Liver (tissue), 3 donors: ENCODE measurements at regions not wholly inside any gene's neighbourhood (a gene's known extent, or its start where the extent isn't known, plus 50 kb on each side); places are given as distances from the start of the nearest gene placed in this dataset.

Experiments
- ATF3 ChIP-seq: IDR thresholded peaks from 2 replicates; pipeline ENCODE4 v1.6.1; 2016; ENCODE audit warnings: antibody characterized with exemption
- CTCF ChIP-seq: fragments of 150-350 bp; IDR thresholded peaks from 2 replicates; pipeline ENCODE4 v1.5.1; 2017; ENCODE audit warnings: improper control_type of control experiment, low read depth, low read length; ENCODE audit not compliant: missing input control
- FOXA1 ChIP-seq: IDR thresholded peaks from 2 replicates; pipeline ENCODE4 v1.6.1; 2016; ENCODE audit warnings: antibody characterized with exemption
- GABPA ChIP-seq, 2 donors: IDR thresholded peaks in 1 of 2; conservative IDR thresholded peaks in 1 of 2; 2 replicates each; pipeline ENCODE4 v1.6.1; 2016; ENCODE audit warnings: antibody characterized with exemption in 2 of 2, mild to moderate bottlenecking in 1 of 2, moderate library complexity in 1 of 2
- HNF4A ChIP-seq, 2 donors: conservative IDR thresholded peaks; 2 replicates each; pipeline ENCODE4 v1.6.1; 2016; ENCODE audit warnings: antibody characterized with exemption in 2 of 2, mild to moderate bottlenecking in 2 of 2
- JUND ChIP-seq, 2 donors: IDR thresholded peaks; 2 replicates each; pipeline ENCODE4 v1.6.1; 2016; ENCODE audit warnings: antibody characterized with exemption in 2 of 2
- MAX ChIP-seq: IDR thresholded peaks from 2 replicates; pipeline ENCODE4 v1.6.1; 2016; ENCODE audit warnings: antibody characterized with exemption
- REST ChIP-seq: IDR thresholded peaks from 2 replicates; pipeline ENCODE4 v1.6.1; 2016; ENCODE audit warnings: antibody characterized with exemption, mild to moderate bottlenecking
- RXRA ChIP-seq, 2 donors: IDR thresholded peaks; 2 replicates each; pipeline ENCODE4 v1.6.1; 2017 to 2018; ENCODE audit warnings: antibody characterized with exemption in 2 of 2, mild to moderate bottlenecking in 1 of 2
- SP1 ChIP-seq: IDR thresholded peaks from 2 replicates; pipeline ENCODE4 v1.6.1; 2018; ENCODE audit warnings: antibody characterized with exemption, mild to moderate bottlenecking
- YY1 ChIP-seq: IDR thresholded peaks from 2 replicates; pipeline ENCODE4 v1.6.1; 2016; ENCODE audit warnings: antibody characterized with exemption, mild to moderate bottlenecking
- donor health status: healthy.
- donor health status: healthy.

- TF ChIP-seq CTCF (no peak), REST (no peak), HNF4A (conservative IDR thresholded peaks at IDR 0.05) (no peak), JUND (IDR thresholded peaks at IDR 0.05) (no peak), ATF3 (no peak), RXRA (IDR thresholded peaks at IDR 0.05) (no peak), FOXA1 (no peak), MAX (no peak), GABPA (IDR thresholded peaks at IDR 0.05 in 1 of 2, conservative IDR thresholded peaks at IDR 0.05 in 1 of 2) (no peak), YY1 (no peak), SP1 (no peak)
Observed at GRCh38 chr14:37723515-37723914, 128.1 kb downstream of the TTC6 start.
